ENCODE measurements at regions not wholly inside any gene's neighbourhood (a gene's known extent, or its start where the extent isn't known, plus 50 kb on each side); places are given as distances from the start of the nearest gene placed in this dataset.
A peak's percentile ranks its signal among the peaks of the same experiment; 100 is the strongest.

GRCh38 chr5:96333391-96333790 lies 99.7 kb downstream of the PCSK1 start:
- TF ChIP-seq POLR2A (IDR thresholded peaks at IDR 0.05) (no peak), POLR2AphosphoS5 (IDR thresholded peaks at IDR 0.05) (no peak), EP300 (IDR thresholded peaks at IDR 0.05; ENCODE audit: low read depth) (no peak), CTCF (IDR thresholded peaks at IDR 0.05) (no peak)
- Histone ChIP-seq H3K9me3 (no peaks in the 10 kb centered on the region), H3K27ac (no peak overlapping the region), H3K4me1 (peaks cover 0 to 42% (median 19%) of the 10 kb centered on the region in 4 donors), H3K27me3 (no peaks in the 10 kb centered on the region), H3K4me3 (no peak overlapping the region), H3K36me3 (no peaks in the 10 kb centered on the region)
- intact Hi-C loops (cut with DNase I; ENCODE audit: low total_unique reads), result loop anchor here (10.0 kb wide), 2 partner anchors 379 to 699 kb away; no protein-coding TSS in a partner anchor
- no peak for DNase-seq
- WGBS, 2 donors (ENCODE audit: low coverage in 1 of 2), result 80% methylated on average over 4 of the region's 4 CpGs; no CpG with 5 or more reads in 1 of the 2 donors
- in situ Hi-C loops (cut with MboI; ENCODE audit: low pct_ligation_motif_present in 1 of 4, low pct_unique_long_range_greater_than_20kb in 1 of 4, low sequenced_read_pairs in 3 of 4), result loop anchor here (10.0 to 25.0 kb wide), 4 partner anchors 371 to 696 kb away; partner anchors contain the start of genes ELL2 (in 1 of the 4) and RFESD (in 1 of the 4)

- WGBS, 2 donors (ENCODE audit: low coverage in 1 of 2), result 76 to 77% methylated on average over 6 to 14 of the region's 14 CpGs
- H3K9me3 ChIP-seq, result no peaks in the 10 kb centered on the region
- no peaks in the 10 kb centered on the region for H3K36me3 ChIP-seq
- H3K4me3 ChIP-seq, result no peak overlapping the region
- in situ Hi-C loops (cut with MboI; ENCODE audit: low pct_ligation_motif_present in 1 of 4, low pct_unique_long_range_greater_than_20kb in 1 of 4, low sequenced_read_pairs in 3 of 4) (loop anchor here (10.0 to 25.0 kb wide), 4 partner anchors 370 to 695 kb away; partner anchors contain the start of genes ELL2 (in 1 of the 4) and RFESD (in 1 of the 4)), intact Hi-C loops (cut with DNase I; ENCODE audit: low total_unique reads) (loop anchor here (10.0 kb wide), 2 partner anchors 378 to 698 kb away; no protein-coding TSS in a partner anchor)
- no peaks in the 10 kb centered on the region for H3K27me3 ChIP-seq
- no peak overlapping the region for H3K27ac ChIP-seq
- DNase-seq, result no peak
- peaks cover 0 to 37% (median 17%) of the 10 kb centered on the region in 4 donors for H3K4me1 ChIP-seq
- TF ChIP-seq POLR2AphosphoS5 (IDR thresholded peaks at IDR 0.05) (no peak), CTCF (IDR thresholded peaks at IDR 0.05) (no peak), POLR2A (IDR thresholded peaks at IDR 0.05) (no peak), EP300 (IDR thresholded peaks at IDR 0.05; ENCODE audit: low read depth) (no peak)
These were observed 100.3 kb downstream of the PCSK1 start for GRCh38 chr5:96332535-96333366.

GRCh38 chr5:96331681-96332361 lies 101.2 kb downstream of the PCSK1 start:
- no peaks in the 10 kb centered on the region for H3K36me3 ChIP-seq
- in situ Hi-C loops (cut with MboI; ENCODE audit: low pct_ligation_motif_present in 1 of 4, low pct_unique_long_range_greater_than_20kb in 1 of 4, low sequenced_read_pairs in 3 of 4), result loop anchor here (10.0 to 25.0 kb wide), 4 partner anchors 370 to 695 kb away; partner anchors contain the start of genes ELL2 (in 1 of the 4) and RFESD (in 1 of the 4)
- H3K27me3 ChIP-seq, result no peaks in the 10 kb centered on the region
- intact Hi-C loops (cut with DNase I; ENCODE audit: low total_unique reads), result loop anchor here (10.0 kb wide), 2 partner anchors 377 to 697 kb away; no protein-coding TSS in a partner anchor
- no peak for DNase-seq
- WGBS, 2 donors (ENCODE audit: low coverage in 1 of 2), result 41 to 77% methylated on average over 2 of the region's 2 CpGs
- H3K4me3 ChIP-seq, result no peak overlapping the region
- no peaks in the 10 kb centered on the region for H3K9me3 ChIP-seq
- H3K27ac ChIP-seq, result peak overlapping the region in 1 of 4 donors; percentile 10
- H3K4me1 ChIP-seq, result peaks cover 0 to 37% (median 17%) of the 10 kb centered on the region in 4 donors
- TF ChIP-seq CTCF (IDR thresholded peaks at IDR 0.05) (no peak), POLR2AphosphoS5 (IDR thresholded peaks at IDR 0.05) (peak in 1 of 3 donors; percentile 33)

GRCh38 chr5:96331210-96331609 lies 101.8 kb downstream of the PCSK1 start:
- TF ChIP-seq POLR2A (IDR thresholded peaks at IDR 0.05) (no peak), CTCF (IDR thresholded peaks at IDR 0.05) (no peak), EP300 (IDR thresholded peaks at IDR 0.05; ENCODE audit: low read depth) (no peak), POLR2AphosphoS5 (IDR thresholded peaks at IDR 0.05) (no peak)
- 56 to 59% methylated on average over 3 of the region's 3 CpGs for WGBS, 2 donors (ENCODE audit: low coverage in 1 of 2)
- no peaks in the 10 kb centered on the region for H3K27me3 ChIP-seq
- in situ Hi-C loops (cut with MboI; ENCODE audit: low pct_ligation_motif_present in 1 of 4, low pct_unique_long_range_greater_than_20kb in 1 of 4, low sequenced_read_pairs in 3 of 4) (loop anchor here (10.0 to 25.0 kb wide), 4 partner anchors 369 to 694 kb away; partner anchors contain the start of genes ELL2 (in 1 of the 4) and RFESD (in 1 of the 4)), intact Hi-C loops (cut with DNase I; ENCODE audit: low total_unique reads) (loop anchor here (10.0 kb wide), 2 partner anchors 376 to 696 kb away; no protein-coding TSS in a partner anchor)
- peaks cover 0 to 31% (median 16%) of the 10 kb centered on the region in 4 donors for H3K4me1 ChIP-seq
- no peaks in the 10 kb centered on the region for H3K9me3 ChIP-seq
- H3K27ac ChIP-seq, result peak overlapping the region in 1 of 4 donors; percentile 10
- no peaks in the 10 kb centered on the region for H3K36me3 ChIP-seq
- no peak overlapping the region for H3K4me3 ChIP-seq
- no peak for DNase-seq
